IMR-90 (cell line): ENCODE measurements at regions not wholly inside any gene's neighbourhood (a gene's known extent, or its start where the extent isn't known, plus 50 kb on each side); places are given as distances from the start of the nearest gene placed in this dataset.
"Not testable (repeated sequence)": the region's sequence is repeated elsewhere in the genome, so short reads cannot be mapped to it uniquely, and the experiment has no call there.

Experiments
- ATAC-seq: fragments of 200-7000 bp; cut with Tn5 transposase; 2 replicates; pipeline ENCODE4 v1.9.1; 2020; ENCODE audit warnings: low read depth, mild to moderate bottlenecking, moderate library complexity
- BruUV-seq: library from RNA; stranded (reverse); fragments of 400-500 nt; replicated peaks from 2 replicates; lab custom pipeline; 2021; lab: Mats Ljungman, UMichigan
- CTCF ChIA-PET: fragments of 300-600 bp; formaldehyde crosslinking; extraction: SDS; loops from one replicate; lab custom pipeline; 2021; ENCODE audit warnings: antibody characterized with exemption; lab: Yijun Ruan, JAX
- POLR2A ChIA-PET: fragments of 300-600 bp; sonication (Branson Sonifier 250); formaldehyde crosslinking; loops from one replicate; lab custom pipeline; 2022; ENCODE audit warnings: antibody characterized with exemption; ENCODE audit not compliant: unreplicated experiment; lab: Charles Lee
- DNase-seq: peaks from one replicate; pipeline ENCODE4 v3.0.0; 2013
- H2AFZ ChIP-seq: replicated peaks from 2 replicates; pipeline ENCODE3; 2013; ENCODE audit warnings: low read length, mild to moderate bottlenecking; ENCODE audit not compliant: poor library complexity
- H2AK5ac ChIP-seq: 2 replicates; pipeline ENCODE4 v1.6.1; 2013; ENCODE audit warnings: low read depth, low read length, inconsistent platforms
- H2AK9ac ChIP-seq: replicated peaks from 2 replicates; pipeline ENCODE3; 2013; ENCODE audit warnings: mild to moderate bottlenecking, low read depth, low read length, moderate library complexity; ENCODE audit not compliant: poor library complexity
- H2BK120ac ChIP-seq: 2 replicates; pipeline ENCODE4 v1.6.1; 2013; ENCODE audit warnings: low read depth, low read length, inconsistent platforms
- H2BK15ac ChIP-seq: 3 replicates; pipeline ENCODE4 v1.6.1; 2013; ENCODE audit warnings: low read depth, low read length, inconsistent platforms
- H2BK20ac ChIP-seq: 2 replicates; pipeline ENCODE4 v1.6.1; 2013; ENCODE audit warnings: low read depth, mild to moderate bottlenecking, inconsistent platforms, low read length, moderate library complexity
- H2BK5ac ChIP-seq: 2 replicates; pipeline ENCODE4 v1.6.1; 2013; ENCODE audit warnings: mild to moderate bottlenecking, low read depth, low read length, inconsistent platforms; ENCODE audit not compliant: poor library complexity, severe bottlenecking
- H3K14ac ChIP-seq: replicated peaks from 2 replicates; pipeline ENCODE4 v1.6.1; 2013; ENCODE audit warnings: low read depth, low read length, inconsistent platforms
- H3K18ac ChIP-seq: 2 replicates; pipeline ENCODE4 v1.6.1; 2013; ENCODE audit warnings: low read depth, low read length, control low read depth
- H3K23ac ChIP-seq: 2 replicates; pipeline ENCODE4 v1.6.1; 2013; ENCODE audit warnings: low read depth, low read length, inconsistent platforms
- H3K27ac ChIP-seq: 2 replicates; pipeline ENCODE4 v1.5.1; 2013; ENCODE audit warnings: mild to moderate bottlenecking, control low read depth, low read length; ENCODE audit not compliant: insufficient read depth
- H3K27me3 ChIP-seq: 2 replicates; pipeline ENCODE4 v1.6.1; 2013; ENCODE audit warnings: low read length; ENCODE audit not compliant: control insufficient read depth, insufficient read depth
- H3K36me3 ChIP-seq: 2 replicates; pipeline ENCODE4 v1.6.1; 2013; ENCODE audit warnings: low read length, mixed read lengths; ENCODE audit not compliant: control insufficient read depth, insufficient read depth
- H3K4ac ChIP-seq: 2 replicates; pipeline ENCODE4 v1.6.1; 2013; ENCODE audit warnings: low read depth, low read length, inconsistent platforms
- H3K4me1 ChIP-seq: 2 replicates; pipeline ENCODE4 v1.6.1; 2013; ENCODE audit warnings: low read length, mixed read lengths; ENCODE audit not compliant: control insufficient read depth, insufficient read depth
- H3K4me2 ChIP-seq: 2 replicates; pipeline ENCODE4 v1.6.1; 2013; ENCODE audit warnings: low read depth, mild to moderate bottlenecking, control low read depth, low read length, moderate library complexity
- H3K4me3 ChIP-seq: 2 replicates; pipeline ENCODE4 v1.5.1; 2013; ENCODE audit warnings: low read depth, mild to moderate bottlenecking, control low read depth, low read length, moderate library complexity; ENCODE audit not compliant: insufficient read depth
- H3K56ac ChIP-seq: 2 replicates; pipeline ENCODE4 v1.6.1; 2013; ENCODE audit warnings: low read length, inconsistent platforms; ENCODE audit not compliant: insufficient read depth; ENCODE audit errors: extremely low read depth
- H3K79me1 ChIP-seq, 2 experiments: 2 replicates each; pipeline ENCODE4 v1.6.1; 2013; ENCODE audit warnings: low read length in 2 of 2, inconsistent platforms in 1 of 2, low read depth in 1 of 2
- H3K9ac ChIP-seq: 2 replicates; pipeline ENCODE4 v1.6.1; 2013; ENCODE audit warnings: low read depth, low read length, control low read depth
- H3K9me1 ChIP-seq: 2 replicates; pipeline ENCODE4 v1.6.1; 2013; ENCODE audit warnings: low read length, inconsistent platforms; ENCODE audit not compliant: insufficient read depth
- H3K9me3 ChIP-seq: 2 replicates; pipeline ENCODE4 v1.6.1; 2013; ENCODE audit warnings: low read length; ENCODE audit not compliant: control insufficient read depth, insufficient read depth
- H4K20me1 ChIP-seq: 2 replicates; pipeline ENCODE4 v1.6.1; 2013; ENCODE audit warnings: low read length, inconsistent platforms; ENCODE audit not compliant: insufficient read depth
- H4K5ac ChIP-seq: 2 replicates; pipeline ENCODE4 v1.6.1; 2013; ENCODE audit warnings: mild to moderate bottlenecking, low read depth, low read length, control low read depth
- H4K8ac ChIP-seq, 2 experiments: 2 replicates each; pipeline ENCODE4 v1.6.1; 2013; ENCODE audit warnings: low read depth in 2 of 2, low read length in 2 of 2, control low read depth in 1 of 2, inconsistent platforms in 1 of 2
- H4K91ac ChIP-seq: 2 replicates; pipeline ENCODE4 v1.6.1; 2013; ENCODE audit warnings: low read depth, low read length, inconsistent platforms; ENCODE audit not compliant: insufficient read depth
- BHLHE40 ChIP-seq: fragments of 150-350 bp; IDR thresholded peaks from 2 replicates; pipeline ENCODE4 v1.6.1; 2016; ENCODE audit warnings: mild to moderate bottlenecking, low read depth, low read length
- CEBPB ChIP-seq: IDR thresholded peaks from 2 replicates; pipeline ENCODE4 v1.6.1; 2012; ENCODE audit warnings: low read depth, low read length, improper control_type of control experiment
- ELK1 ChIP-seq: fragments of 150-350 bp; IDR thresholded peaks from 2 replicates; pipeline ENCODE4 v1.6.1; 2016; ENCODE audit warnings: low read depth, mild to moderate bottlenecking, low read length, moderate library complexity, borderline replicate concordance
- FOS ChIP-seq: fragments of 150-350 bp; IDR thresholded peaks from 2 replicates; pipeline ENCODE4 v1.6.1; 2016; ENCODE audit warnings: low read depth, low read length
- NFE2L2 ChIP-seq: fragments of 150-350 bp; IDR thresholded peaks from 2 replicates; pipeline ENCODE4 v1.6.1; 2016; ENCODE audit warnings: low read depth, mild to moderate bottlenecking, low read length
- POLR2A ChIP-seq: IDR thresholded peaks from 2 replicates; pipeline ENCODE4 v1.6.1; 2012; ENCODE audit warnings: mild to moderate bottlenecking, low read depth, low read length
- RFX5 ChIP-seq: IDR thresholded peaks from 2 replicates; pipeline ENCODE4 v1.8.0; 2012; ENCODE audit warnings: low read depth, mild to moderate bottlenecking, low read length, moderate library complexity
- SMC3 ChIP-seq: fragments of 150-350 bp; IDR thresholded peaks from 2 replicates; pipeline ENCODE4 v1.6.1; 2016; ENCODE audit warnings: low read depth, mild to moderate bottlenecking, antibody characterized with exemption, low read length, moderate library complexity
- WGBS, 2 experiments: methylation state at CpG; one replicate each; pipeline versions ENCODE4 v1.1.5 to v1.1.7; 2013; ENCODE audit warnings: missing lambda C conversion rate in 2 of 2; ENCODE audit not compliant: insufficient read length in 1 of 2; ENCODE audit errors: extremely low coverage in 2 of 2; 5-methylcytosine and 5-hydroxymethylcytosine counted together
- dilution Hi-C: fragments of 300-500 bp; cut with HindIII; formaldehyde crosslinking; loops from one replicate; pipeline ENCODE4 v1.14.3; 2018; ENCODE audit warnings: low sequenced_read_pairs; ENCODE audit not compliant: unreplicated experiment
- in situ Hi-C: fragments of 300-500 bp; cut with MboI; formaldehyde crosslinking; loops from 3 replicates; pipeline ENCODE4 v1.14.3; 2019; ENCODE audit warnings: low sequenced_read_pairs, inconsistent platforms, mixed read lengths
- intact Hi-C: fragments of 100-400 bp; cut with micrococcal nuclease; formaldehyde crosslinking; loops from 2 replicates; pipeline ENCODE4 v1.10.0; 2022
- TF ChIP-seq, protein P1 (sequence below): fragments of 150-350 bp; IDR thresholded peaks from 2 replicates; pipeline ENCODE4 v1.6.1; 2017; ENCODE audit warnings: mild to moderate bottlenecking, antibody characterized with exemption, low read length, low read depth

DNA sequence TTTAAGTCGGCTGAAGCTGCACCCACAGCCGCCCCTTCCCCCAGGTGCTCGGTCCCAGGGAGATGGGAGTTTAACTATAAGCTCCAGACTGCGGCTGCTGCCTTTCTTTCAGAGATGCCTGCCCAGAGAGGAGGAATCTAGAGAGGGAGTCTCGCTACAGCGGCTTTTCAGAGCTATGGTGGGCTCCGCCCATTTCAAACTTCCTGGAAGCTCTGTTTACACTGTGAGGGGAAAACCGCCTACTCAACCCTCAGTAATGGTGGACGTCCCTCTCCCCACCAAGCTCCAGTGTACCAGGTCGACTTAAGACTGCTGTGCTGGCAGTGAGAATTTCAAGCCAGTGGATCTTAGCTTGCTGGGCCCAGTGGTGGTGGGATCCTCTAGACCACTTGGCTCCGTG, 135.4 kb downstream of the CXCL12 start:
- Histone ChIP-seq H2AK5ac (no peak overlapping the region), H4K20me1 (no peaks in the 10 kb centered on the region), H4K91ac (no peak overlapping the region), H3K4ac (no peak overlapping the region), H4K5ac (no peak overlapping the region), H3K27ac (no peak overlapping the region), H3K18ac (no peak overlapping the region), H3K14ac (no peak overlapping the region), H2BK20ac (no peak overlapping the region), H3K27me3 (peaks cover 14% of the 10 kb centered on the region), H3K9me1 (no peaks in the 10 kb centered on the region), H3K9ac (no peak overlapping the region), H2BK5ac (no peak overlapping the region), H3K4me2 (no peak overlapping the region), H3K23ac (no peak overlapping the region), H2AK9ac (no peak overlapping the region), H3K4me1 (peaks cover 4% of the 10 kb centered on the region; the same call in 1 of the 2 replicates), H3K9me3 (no peaks in the 10 kb centered on the region), H3K56ac (no peak overlapping the region), H2BK15ac (no peak overlapping the region), H4K8ac (no peak overlapping the region), H3K79me1 (no peaks in the 10 kb centered on the region), H2AFZ (no peak overlapping the region), H3K36me3 (no peaks in the 10 kb centered on the region), H2BK120ac (no peak overlapping the region), H3K4me3 (no peak overlapping the region)
- DNase-seq (no peak), ATAC-seq (no peak)
- BruUV-seq, result no TSS peak
- TF ChIP-seq SMC3 (no peak), ELK1 (no peak), POLR2A (no peak), FOS (no peak), RFX5 (no peak), NFE2L2 (no peak), BHLHE40 (no peak), CEBPB (no peak)
- TF ChIP-seq, protein P1, sequence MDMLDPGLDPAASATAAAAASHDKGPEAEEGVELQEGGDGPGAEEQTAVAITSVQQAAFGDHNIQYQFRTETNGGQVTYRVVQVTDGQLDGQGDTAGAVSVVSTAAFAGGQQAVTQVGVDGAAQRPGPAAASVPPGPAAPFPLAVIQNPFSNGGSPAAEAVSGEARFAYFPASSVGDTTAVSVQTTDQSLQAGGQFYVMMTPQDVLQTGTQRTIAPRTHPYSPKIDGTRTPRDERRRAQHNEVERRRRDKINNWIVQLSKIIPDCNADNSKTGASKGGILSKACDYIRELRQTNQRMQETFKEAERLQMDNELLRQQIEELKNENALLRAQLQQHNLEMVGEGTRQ, result no peak
- in situ Hi-C loops, result no loop called here
- dilution Hi-C loops, result no loop called here
- CTCF ChIA-PET, result no interaction called here
- no CpG with 5 or more reads among the region's 11 CpGs for WGBS, 2 experiments
- intact Hi-C loops, result no loop called here
- POLR2A ChIA-PET, result no interaction called here

DNA sequence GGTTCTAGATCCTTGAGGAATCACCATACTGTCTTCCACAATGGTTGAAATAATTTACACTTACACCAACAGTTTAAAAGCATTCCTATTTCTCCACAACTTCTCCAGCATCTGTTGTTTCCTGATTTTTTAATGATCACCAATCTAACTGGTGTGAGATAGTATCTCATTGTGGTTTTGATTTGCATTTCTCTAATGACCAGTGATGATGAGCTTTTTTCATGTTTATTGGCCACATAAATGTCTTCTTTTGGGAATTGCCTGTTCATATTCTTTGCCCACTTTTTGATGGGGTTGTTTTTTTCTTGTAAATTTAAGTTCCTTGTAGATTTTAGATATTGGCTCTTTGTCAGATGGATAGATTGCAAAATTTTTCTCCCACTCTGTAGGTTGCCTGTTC, 138.2 kb downstream of the CXCL12 start:
- H4K91ac ChIP-seq, POLR2A ChIA-PET, H3K9me3 ChIP-seq, BruUV-seq, H2BK15ac ChIP-seq, H3K23ac ChIP-seq, H3K56ac ChIP-seq, H3K4ac ChIP-seq, ATAC-seq, H2BK20ac ChIP-seq, H2AK9ac ChIP-seq, H3K4me2 ChIP-seq, H2BK120ac ChIP-seq, H3K79me1 ChIP-seq, H3K4me3 ChIP-seq, H3K36me3 ChIP-seq, in situ Hi-C loops, H3K14ac ChIP-seq, H3K18ac ChIP-seq, DNase-seq, H4K20me1 ChIP-seq, H4K5ac ChIP-seq, H3K9me1 ChIP-seq, intact Hi-C loops, H3K27ac ChIP-seq, H3K4me1 ChIP-seq, H3K9ac ChIP-seq, dilution Hi-C loops, H2AFZ ChIP-seq, H2AK5ac ChIP-seq, H2BK5ac ChIP-seq, H4K8ac ChIP-seq, CTCF ChIA-PET: not testable (repeated sequence)
- peaks cover 20% of the 10 kb centered on the region for H3K27me3 ChIP-seq
